Fibroblast of pulmonary artery (primary cell): ENCODE measurements at regions not wholly inside any gene's neighbourhood (a gene's known extent, or its start where the extent isn't known, plus 50 kb on each side); places are given as distances from the start of the nearest gene placed in this dataset.

Experiments
- DNase-seq: peaks from one replicate; pipeline ENCODE4 v3.0.0-alpha.2; 2010; ENCODE audit warnings: low read depth
- H3K4me3 ChIP-seq: replicated peaks from 2 replicates; pipeline ENCODE4 v1.5.1; 2011; ENCODE audit warnings: low read depth, mild to moderate bottlenecking, control low read depth, low read length, moderate library complexity
- CTCF ChIP-seq: IDR thresholded peaks from 2 replicates; pipeline ENCODE4 v1.5.1; 2011; ENCODE audit warnings: mild to moderate bottlenecking, control low read depth, low read length, inconsistent platforms; ENCODE audit errors: missing control alignments

DNA sequence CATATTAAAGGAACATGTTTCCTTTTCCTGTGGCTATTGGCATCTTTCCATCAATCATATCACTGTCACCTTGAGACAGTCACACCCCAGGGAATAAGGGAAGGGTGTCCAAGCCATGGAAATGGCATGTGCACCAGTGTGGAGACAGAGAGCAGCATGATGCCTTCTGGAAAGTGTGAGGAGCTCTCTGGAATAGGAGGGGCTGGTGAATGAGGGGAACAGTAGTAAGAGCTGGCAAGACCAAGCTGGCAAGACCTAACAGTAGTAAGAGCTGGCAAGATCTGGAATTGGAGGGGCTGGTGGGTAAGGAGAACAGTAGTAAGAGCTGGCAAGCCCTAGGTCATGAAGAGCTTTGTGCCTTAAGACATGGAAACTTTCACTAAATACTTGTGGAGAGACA lies 186.7 kb downstream of the C1orf94 start:
- H3K4me3 ChIP-seq, result no peak overlapping the region
- DNase-seq, result no peak
- TF ChIP-seq CTCF, result no peak

GRCh38 chr1:34363915-34364314 lies 187.2 kb downstream of the C1orf94 start:
- H3K4me3 ChIP-seq, result no peak overlapping the region
- TF ChIP-seq CTCF, result no peak

GRCh38 chr1:34364376-34364775 lies 187.7 kb downstream of the C1orf94 start:
- no peak overlapping the region for H3K4me3 ChIP-seq
- no peak for TF ChIP-seq CTCF
- no peak for DNase-seq

More at GRCh38 chr1:34363915-34364314, 187.2 kb downstream of the C1orf94 start:
- DNase-seq, result no peak

DNA sequence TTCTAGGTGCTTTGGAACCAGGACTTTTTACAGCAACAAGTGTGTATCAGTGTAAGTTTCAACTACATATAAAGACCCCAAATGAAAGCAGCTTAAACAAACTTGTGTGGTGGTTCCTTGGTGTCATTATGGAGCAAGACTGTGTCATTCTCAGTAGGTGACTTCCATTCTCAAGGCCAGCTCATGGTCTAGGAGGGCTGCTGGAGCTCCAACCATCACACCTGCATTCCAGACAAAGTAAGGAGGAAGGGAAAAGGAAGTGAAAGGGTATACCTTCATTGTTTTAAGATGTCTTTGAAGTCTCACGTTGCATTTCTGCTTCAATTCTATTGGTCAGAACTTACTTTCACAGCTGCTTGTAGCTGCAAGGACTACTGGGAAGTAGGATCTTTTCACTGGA lies 188.6 kb downstream of the C1orf94 start:
- no peak overlapping the region for H3K4me3 ChIP-seq
- no peak for TF ChIP-seq CTCF
- no peak for DNase-seq

DNA sequence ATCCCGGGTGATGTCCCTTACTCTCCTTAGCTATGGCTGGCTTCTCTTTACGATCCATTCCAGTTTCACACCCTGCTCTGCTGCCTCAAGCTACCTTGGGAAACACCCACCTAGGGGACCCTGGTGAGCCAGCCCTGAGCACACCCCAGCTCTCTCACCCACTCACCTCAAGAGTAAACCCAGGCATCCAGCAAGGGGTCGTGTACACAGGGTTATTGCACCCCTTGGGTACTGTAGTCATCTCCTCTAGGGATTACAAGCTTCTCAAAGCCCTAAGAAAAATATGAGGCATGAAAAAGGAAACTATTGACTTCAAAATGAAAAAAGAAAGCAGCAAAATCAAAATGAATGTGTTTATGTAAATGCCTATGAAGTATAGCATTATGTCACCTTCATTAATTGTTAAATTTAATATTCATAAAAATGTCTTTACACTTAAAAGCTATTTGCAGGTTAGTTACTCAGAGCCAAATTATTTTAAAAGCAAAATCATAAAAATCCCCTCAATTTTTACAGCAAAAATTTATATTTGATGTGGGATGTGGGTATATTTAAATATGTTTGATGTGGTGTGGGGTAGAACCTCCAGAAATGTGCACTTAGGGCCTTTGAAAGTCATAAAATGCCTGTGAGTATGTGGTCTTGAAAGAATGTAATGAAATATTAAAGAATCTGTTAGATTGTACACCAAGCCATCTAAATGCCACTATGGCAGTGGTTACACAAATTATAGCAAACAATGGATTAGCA lies 190.3 kb downstream of the C1orf94 start:
- no peak for TF ChIP-seq CTCF
- no peak overlapping the region for H3K4me3 ChIP-seq
- no peak for DNase-seq

DNA sequence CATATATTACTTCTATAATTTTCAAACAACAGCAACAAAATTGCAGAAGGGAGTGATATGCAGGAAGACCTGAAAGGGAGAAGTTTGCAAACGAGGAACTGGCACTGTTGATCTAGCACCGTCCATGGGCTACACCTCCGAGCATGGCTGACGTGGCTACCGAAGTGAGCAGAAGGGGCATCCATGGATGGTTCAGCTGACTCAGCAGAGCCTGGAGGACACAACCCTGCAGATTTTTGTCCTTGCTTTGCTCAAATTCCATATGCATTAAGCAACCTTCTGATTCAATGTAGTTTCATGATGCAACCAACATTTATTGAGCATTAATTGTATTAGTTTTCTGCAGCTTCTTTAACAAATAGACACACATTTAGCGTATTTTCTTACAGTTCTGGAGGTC lies 191.2 kb downstream of the C1orf94 start:
- TF ChIP-seq CTCF, result no peak
- no peak overlapping the region for H3K4me3 ChIP-seq

More for the DNA sequence above, 191.2 kb downstream of the C1orf94 start:
- DNase-seq, result no peak
